ENCODE measurements at regions not wholly inside any gene's neighbourhood (a gene's known extent, or its start where the extent isn't known, plus 50 kb on each side); places are given as distances from the start of the nearest gene placed in this dataset.

GRCh38 chr7:115240242-115240641 lies 318.3 kb downstream of the MDFIC start:
- Histone ChIP-seq H3K27me3 (ENCODE audit: insufficient read depth, low read length) (no peaks in the 10 kb centered on the region), H3K14ac (ENCODE audit: low read length) (no peak overlapping the region), H3K9ac (ENCODE audit: low read length) (no peak overlapping the region), H3K4me2 (ENCODE audit: low read length) (no peak overlapping the region), H3K23ac (ENCODE audit: low read length) (no peak overlapping the region), H2BK12ac (ENCODE audit: low read length) (no peak overlapping the region), H3K18ac (ENCODE audit: low read length) (no peak overlapping the region), H3K79me1 (ENCODE audit: low read length) (no peaks in the 10 kb centered on the region), H3K79me2 (ENCODE audit: control insufficient read depth, insufficient read depth, low read length, poor library complexity) (no peaks in the 10 kb centered on the region), H4K12ac (ENCODE audit: low read depth, low read length) (no peak overlapping the region), H4K8ac (ENCODE audit: low read depth, low read length) (no peak overlapping the region), H3K36me3 (ENCODE audit: control insufficient read depth in 1 of 2, insufficient read depth in 2 of 2, low read length in 2 of 2) (no peaks in the 10 kb centered on the region), H2BK5ac (ENCODE audit: low read depth, low read length, poor library complexity) (no peak overlapping the region), H2BK120ac (ENCODE audit: insufficient read depth, low read length, poor library complexity) (no peak overlapping the region), H3K4me1 (ENCODE audit: control insufficient read depth in 1 of 2, insufficient read depth in 2 of 2, low read length in 2 of 2) (no peaks in the 10 kb centered on the region), H3K4me3 (ENCODE audit: low read depth, low read length) (no peak overlapping the region), H2AFZ (ENCODE audit: insufficient read depth, low read length, poor library complexity) (no peak overlapping the region), H2AK5ac (ENCODE audit: low read length) (no peak overlapping the region), H4K91ac (ENCODE audit: low read depth, low read length) (no peak overlapping the region), H3K27ac (ENCODE audit: low read depth, low read length) (no peak overlapping the region), H3K9me3 (ENCODE audit: insufficient read depth, low read depth, low read length) (no peaks in the 10 kb centered on the region), H3K4ac (ENCODE audit: low read depth, low read length) (no peak overlapping the region)
- no peak for DNase-seq
- no CpG with 5 or more reads among the region's 1 CpG for WGBS (ENCODE audit: extremely low coverage, insufficient coverage, insufficient read length)

DNA sequence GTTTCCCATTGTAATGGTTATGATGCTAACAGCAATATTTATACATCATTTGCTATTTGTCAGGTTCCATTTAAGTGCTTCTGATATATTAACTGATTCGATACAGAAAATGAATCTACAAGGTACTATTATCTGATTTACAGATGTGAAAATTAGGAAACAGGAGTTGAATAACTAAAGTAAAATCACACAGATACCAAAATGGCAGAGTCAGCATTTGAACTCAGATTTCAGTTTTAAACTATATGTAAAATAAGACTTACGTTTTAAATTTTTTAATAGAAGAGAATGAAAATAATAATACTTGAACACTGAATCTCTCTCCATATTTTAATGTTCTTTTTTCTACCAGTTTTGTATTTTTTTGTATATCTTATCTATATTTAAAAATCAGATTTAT lies 313.2 kb downstream of the MDFIC start:
- Histone ChIP-seq H3K14ac (ENCODE audit: low read length) (no peak overlapping the region), H3K79me1 (ENCODE audit: low read length) (peaks cover 1% of the 10 kb centered on the region), H3K27ac (ENCODE audit: low read depth, low read length) (no peak overlapping the region), H3K4me2 (ENCODE audit: low read length) (no peak overlapping the region), H3K79me2 (ENCODE audit: control insufficient read depth, insufficient read depth, low read length, poor library complexity) (no peaks in the 10 kb centered on the region), H3K27me3 (ENCODE audit: insufficient read depth, low read length) (no peaks in the 10 kb centered on the region), H3K9me3 (ENCODE audit: insufficient read depth, low read depth, low read length) (no peaks in the 10 kb centered on the region), H2BK120ac (ENCODE audit: insufficient read depth, low read length, poor library complexity) (no peak overlapping the region), H3K4me1 (ENCODE audit: control insufficient read depth in 1 of 2, insufficient read depth in 2 of 2, low read length in 2 of 2) (no peaks in the 10 kb centered on the region), H2AFZ (ENCODE audit: insufficient read depth, low read length, poor library complexity) (no peak overlapping the region), H4K91ac (ENCODE audit: low read depth, low read length) (no peak overlapping the region), H2BK12ac (ENCODE audit: low read length) (no peak overlapping the region), H4K12ac (ENCODE audit: low read depth, low read length) (no peak overlapping the region), H2BK5ac (ENCODE audit: low read depth, low read length, poor library complexity) (no peak overlapping the region), H2AK5ac (ENCODE audit: low read length) (no peak overlapping the region), H4K8ac (ENCODE audit: low read depth, low read length) (no peak overlapping the region), H3K36me3 (ENCODE audit: control insufficient read depth in 1 of 2, insufficient read depth in 2 of 2, low read length in 2 of 2) (no peaks in the 10 kb centered on the region), H3K9ac (ENCODE audit: low read length) (no peak overlapping the region), H3K23ac (ENCODE audit: low read length) (no peak overlapping the region), H3K18ac (ENCODE audit: low read length) (no peak overlapping the region), H3K4ac (ENCODE audit: low read depth, low read length) (no peak overlapping the region), H3K4me3 (ENCODE audit: low read depth, low read length) (no peak overlapping the region)
- WGBS (ENCODE audit: extremely low coverage, insufficient coverage, insufficient read length), result no CpG with 5 or more reads among the region's 2 CpGs
- no peak for DNase-seq

DNA sequence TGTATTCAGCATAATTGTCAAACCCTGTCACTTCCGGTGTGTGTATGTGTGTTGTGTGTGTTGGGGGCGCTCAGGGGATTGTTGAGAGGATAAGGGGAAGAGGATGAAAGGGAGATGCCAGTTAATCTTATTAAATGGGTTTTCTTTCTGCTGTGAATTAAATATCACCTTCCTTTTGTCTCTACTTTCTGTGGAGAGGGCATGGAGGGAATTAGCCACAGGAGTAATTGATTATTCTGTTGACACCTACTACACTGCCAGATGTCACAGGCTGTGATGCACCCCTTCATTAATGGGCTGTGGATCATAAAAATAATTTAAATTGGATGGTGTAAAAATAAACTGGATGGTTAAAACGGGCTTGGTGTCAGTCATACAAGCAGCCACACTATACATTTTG lies 311.9 kb downstream of the MDFIC start:
- Histone ChIP-seq H3K9ac (ENCODE audit: low read length) (no peak overlapping the region), H4K12ac (ENCODE audit: low read depth, low read length) (no peak overlapping the region), H3K27ac (ENCODE audit: low read depth, low read length) (no peak overlapping the region), H2BK12ac (ENCODE audit: low read length) (no peak overlapping the region), H3K9me3 (ENCODE audit: insufficient read depth, low read depth, low read length) (no peaks in the 10 kb centered on the region), H3K79me1 (ENCODE audit: low read length) (peaks cover 1% of the 10 kb centered on the region), H3K4ac (ENCODE audit: low read depth, low read length) (no peak overlapping the region), H3K27me3 (ENCODE audit: insufficient read depth, low read length) (no peaks in the 10 kb centered on the region), H3K14ac (ENCODE audit: low read length) (no peak overlapping the region), H3K18ac (ENCODE audit: low read length) (no peak overlapping the region), H4K8ac (ENCODE audit: low read depth, low read length) (no peak overlapping the region), H3K4me3 (ENCODE audit: low read depth, low read length) (no peak overlapping the region), H3K4me1 (ENCODE audit: control insufficient read depth in 1 of 2, insufficient read depth in 2 of 2, low read length in 2 of 2) (no peaks in the 10 kb centered on the region), H2BK120ac (ENCODE audit: insufficient read depth, low read length, poor library complexity) (no peak overlapping the region), H3K79me2 (ENCODE audit: control insufficient read depth, insufficient read depth, low read length, poor library complexity) (no peaks in the 10 kb centered on the region), H4K91ac (ENCODE audit: low read depth, low read length) (no peak overlapping the region), H3K36me3 (ENCODE audit: control insufficient read depth in 1 of 2, insufficient read depth in 2 of 2, low read length in 2 of 2) (no peaks in the 10 kb centered on the region), H2BK5ac (ENCODE audit: low read depth, low read length, poor library complexity) (no peak overlapping the region), H3K4me2 (ENCODE audit: low read length) (no peak overlapping the region), H2AFZ (ENCODE audit: insufficient read depth, low read length, poor library complexity) (no peak overlapping the region), H3K23ac (ENCODE audit: low read length) (no peak overlapping the region), H2AK5ac (ENCODE audit: low read length) (no peak overlapping the region)
- WGBS (ENCODE audit: extremely low coverage, insufficient coverage, insufficient read length), result 100% methylated on average over 1 of the region's 3 CpGs
- DNase-seq, result no peak

- WGBS (ENCODE audit: extremely low coverage, insufficient coverage, insufficient read length), result no CpG with 5 or more reads among the region's 3 CpGs
- no peak overlapping the region for H3K18ac ChIP-seq (ENCODE audit: low read length)
- H3K79me1 ChIP-seq (ENCODE audit: low read length), result peaks cover 1% of the 10 kb centered on the region
- H4K91ac ChIP-seq (ENCODE audit: low read depth, low read length), result no peak overlapping the region
- no peak overlapping the region for H2BK120ac ChIP-seq (ENCODE audit: insufficient read depth, low read length, poor library complexity)
- no peak overlapping the region for H3K14ac ChIP-seq (ENCODE audit: low read length)
- H3K23ac ChIP-seq (ENCODE audit: low read length), result no peak overlapping the region
- no peaks in the 10 kb centered on the region for H3K79me2 ChIP-seq (ENCODE audit: control insufficient read depth, insufficient read depth, low read length, poor library complexity)
- H3K4me2 ChIP-seq (ENCODE audit: low read length), result no peak overlapping the region
- H3K36me3 ChIP-seq (ENCODE audit: control insufficient read depth in 1 of 2, insufficient read depth in 2 of 2, low read length in 2 of 2), result no peaks in the 10 kb centered on the region
- no peak overlapping the region for H3K9ac ChIP-seq (ENCODE audit: low read length)
- no peak overlapping the region for H4K12ac ChIP-seq (ENCODE audit: low read depth, low read length)
- no peak overlapping the region for H3K4me3 ChIP-seq (ENCODE audit: low read depth, low read length)
- no peak overlapping the region for H2AK5ac ChIP-seq (ENCODE audit: low read length)
- no peak overlapping the region for H2BK5ac ChIP-seq (ENCODE audit: low read depth, low read length, poor library complexity)
- peak; percentile 37 to 87 for DNase-seq
- no peak overlapping the region for H3K27ac ChIP-seq (ENCODE audit: low read depth, low read length)
- H2BK12ac ChIP-seq (ENCODE audit: low read length), result no peak overlapping the region
- H3K4ac ChIP-seq (ENCODE audit: low read depth, low read length), result no peak overlapping the region
- H3K9me3 ChIP-seq (ENCODE audit: insufficient read depth, low read depth, low read length), result no peaks in the 10 kb centered on the region
- H3K27me3 ChIP-seq (ENCODE audit: insufficient read depth, low read length), result no peaks in the 10 kb centered on the region
- no peaks in the 10 kb centered on the region for H3K4me1 ChIP-seq (ENCODE audit: control insufficient read depth in 1 of 2, insufficient read depth in 2 of 2, low read length in 2 of 2)
- H2AFZ ChIP-seq (ENCODE audit: insufficient read depth, low read length, poor library complexity), result no peak overlapping the region
- H4K8ac ChIP-seq (ENCODE audit: low read depth, low read length), result no peak overlapping the region
Measured at GRCh38 chr7:115232041-115232440, 310.1 kb downstream of the MDFIC start.

Measured in trophoblast cell (in vitro differentiated cells and primary cell).